ENCODE measurements at regions not wholly inside any gene's neighbourhood (a gene's known extent, or its start where the extent isn't known, plus 50 kb on each side); places are given as distances from the start of the nearest gene placed in this dataset.

- TF ChIP-seq CHD7 (IDR thresholded peaks at IDR 0.05; ENCODE audit: insufficient replicate concordance, low read length), result no peak
- TF ChIP-seq TCF12 (IDR thresholded peaks at IDR 0.05; ENCODE audit: low read depth, low read length), result no peak
- TF ChIP-seq KDM5A (IDR thresholded peaks at IDR 0.05; ENCODE audit: low read length), result no peak
- no peak for TF ChIP-seq TAF1 (IDR thresholded peaks at IDR 0.05; ENCODE audit: low read depth, low read length)
- no peak for TF ChIP-seq EGR1 (IDR thresholded peaks at IDR 0.05; ENCODE audit: borderline replicate concordance, low read depth, low read length)
These were observed 59.7 kb upstream of the TMTC4 start (continued) for GRCh38 chr13:100734194-100734720.
